ENCODE measurements at regions not wholly inside any gene's neighbourhood (a gene's known extent, or its start where the extent isn't known, plus 50 kb on each side); places are given as distances from the start of the nearest gene placed in this dataset.

DNA sequence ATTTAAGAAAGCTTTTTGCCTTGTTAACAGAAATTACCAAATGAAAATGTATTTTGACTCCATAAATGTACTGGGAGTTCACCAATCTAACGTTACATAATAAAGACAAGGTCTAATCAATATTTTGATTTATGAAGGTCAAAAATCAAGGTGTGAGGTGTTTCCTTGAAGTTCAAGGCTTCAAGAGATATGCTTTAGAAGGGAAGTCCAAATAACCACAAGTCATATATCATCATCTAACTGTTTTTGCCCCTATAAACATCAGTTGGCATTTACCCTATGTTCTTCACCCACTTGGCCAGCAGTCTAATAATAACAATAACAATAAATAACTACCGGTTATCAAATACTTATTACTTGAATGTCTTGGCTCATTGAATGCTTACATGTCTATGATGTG, 196.1 kb upstream of the ID2 start:
- TF ChIP-seq POLR2AphosphoS5 (IDR thresholded peaks at IDR 0.05; ENCODE audit: low read depth, low read length) = no peak
- TF ChIP-seq, protein P1, sequence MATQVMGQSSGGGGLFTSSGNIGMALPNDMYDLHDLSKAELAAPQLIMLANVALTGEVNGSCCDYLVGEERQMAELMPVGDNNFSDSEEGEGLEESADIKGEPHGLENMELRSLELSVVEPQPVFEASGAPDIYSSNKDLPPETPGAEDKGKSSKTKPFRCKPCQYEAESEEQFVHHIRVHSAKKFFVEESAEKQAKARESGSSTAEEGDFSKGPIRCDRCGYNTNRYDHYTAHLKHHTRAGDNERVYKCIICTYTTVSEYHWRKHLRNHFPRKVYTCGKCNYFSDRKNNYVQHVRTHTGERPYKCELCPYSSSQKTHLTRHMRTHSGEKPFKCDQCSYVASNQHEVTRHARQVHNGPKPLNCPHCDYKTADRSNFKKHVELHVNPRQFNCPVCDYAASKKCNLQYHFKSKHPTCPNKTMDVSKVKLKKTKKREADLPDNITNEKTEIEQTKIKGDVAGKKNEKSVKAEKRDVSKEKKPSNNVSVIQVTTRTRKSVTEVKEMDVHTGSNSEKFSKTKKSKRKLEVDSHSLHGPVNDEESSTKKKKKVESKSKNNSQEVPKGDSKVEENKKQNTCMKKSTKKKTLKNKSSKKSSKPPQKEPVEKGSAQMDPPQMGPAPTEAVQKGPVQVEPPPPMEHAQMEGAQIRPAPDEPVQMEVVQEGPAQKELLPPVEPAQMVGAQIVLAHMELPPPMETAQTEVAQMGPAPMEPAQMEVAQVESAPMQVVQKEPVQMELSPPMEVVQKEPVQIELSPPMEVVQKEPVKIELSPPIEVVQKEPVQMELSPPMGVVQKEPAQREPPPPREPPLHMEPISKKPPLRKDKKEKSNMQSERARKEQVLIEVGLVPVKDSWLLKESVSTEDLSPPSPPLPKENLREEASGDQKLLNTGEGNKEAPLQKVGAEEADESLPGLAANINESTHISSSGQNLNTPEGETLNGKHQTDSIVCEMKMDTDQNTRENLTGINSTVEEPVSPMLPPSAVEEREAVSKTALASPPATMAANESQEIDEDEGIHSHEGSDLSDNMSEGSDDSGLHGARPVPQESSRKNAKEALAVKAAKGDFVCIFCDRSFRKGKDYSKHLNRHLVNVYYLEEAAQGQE (IDR thresholded peaks at IDR 0.05; ENCODE audit: insufficient read depth in 1 of 2, low read depth in 2 of 2, low read length in 2 of 2) = no peak
